Gastroesophageal sphincter (tissue), 3 donors: ENCODE measurements at regions not wholly inside any gene's neighbourhood (a gene's known extent, or its start where the extent isn't known, plus 50 kb on each side); places are given as distances from the start of the nearest gene placed in this dataset.

ENCODE experiments used
- CTCF ChIP-seq, 4 experiments: fragments of 200-600 bp in 2 of 4; fragments of 450-650 bp in 2 of 4; sonication (generic) in 1 of 4; IDR thresholded peaks; one replicate each; pipeline ENCODE4 v1.5.1; 2017 to 2019; ENCODE audit warnings: antibody characterized with exemption in 4 of 4, mild to moderate bottlenecking in 2 of 4, moderate library complexity in 2 of 4
- POLR2A ChIP-seq, 2 donors: fragments of 450-650 bp; IDR thresholded peaks; one replicate each; pipeline ENCODE4 v1.6.1; 2017; ENCODE audit warnings: antibody characterized with exemption in 2 of 2, mild to moderate bottlenecking in 2 of 2, moderate library complexity in 1 of 2
- POLR2AphosphoS5 ChIP-seq: sonication (generic); formaldehyde crosslinking; IDR thresholded peaks from one replicate; pipeline ENCODE4 v1.6.1; 2017; ENCODE audit warnings: antibody characterized with exemption

GRCh38 chr4:120236873-120237272 lies 170.2 kb upstream of the MAD2L1 start:
- no peak for TF ChIP-seq POLR2A (IDR thresholded peaks at IDR 0.05)
- TF ChIP-seq CTCF (IDR thresholded peaks at IDR 0.05), result no peak
- TF ChIP-seq POLR2AphosphoS5, result no peak
